Mesothelial cell of epicardium (in vitro differentiated cells): ENCODE measurements at regions not wholly inside any gene's neighbourhood (a gene's known extent, or its start where the extent isn't known, plus 50 kb on each side); places are given as distances from the start of the nearest gene placed in this dataset.

ENCODE experiments used
- DNase-seq, 2 experiments: peaks; one replicate each; pipeline ENCODE4 v3.0.0; 2021; ENCODE audit warnings: low spot score in 2 of 2; ENCODE audit not compliant: unreplicated experiment in 2 of 2
- H3K27ac Mint-ChIP-seq: 2 replicates; pipeline ENCODE4 v1.8.0; 2021; ENCODE audit warnings: mixed read lengths
- H3K27me3 Mint-ChIP-seq: 2 replicates; pipeline ENCODE4 v1.8.0; 2021; ENCODE audit warnings: low read depth, mixed read lengths
- H3K36me3 Mint-ChIP-seq: 2 replicates; pipeline ENCODE4 v1.8.0; 2021; ENCODE audit warnings: mixed read lengths
- H3K4me1 Mint-ChIP-seq: 2 replicates; pipeline ENCODE4 v1.8.0; 2021; ENCODE audit warnings: mixed read lengths
- H3K4me3 Mint-ChIP-seq: 2 replicates; pipeline ENCODE4 v1.8.0; 2021; ENCODE audit warnings: mild to moderate bottlenecking, moderate library complexity, mixed read lengths
- H3K9me3 Mint-ChIP-seq: 2 replicates; pipeline ENCODE4 v1.8.0; 2021; ENCODE audit warnings: mixed read lengths
- CTCF ChIP-seq: fragments of 200-600 bp; sonication (generic); IDR thresholded peaks from one replicate; pipeline ENCODE4 v1.5.0; 2021; ENCODE audit warnings: antibody characterized with exemption; ENCODE audit not compliant: unreplicated experiment

- peaks cover 27% of the 10 kb centered on the region for H3K27me3 Mint-ChIP-seq
- DNase-seq: no peak
- TF ChIP-seq CTCF: no peak
- H3K4me1 Mint-ChIP-seq: no peaks in the 10 kb centered on the region
- no peak overlapping the region for H3K4me3 Mint-ChIP-seq
- H3K9me3 Mint-ChIP-seq: no peaks in the 10 kb centered on the region
- H3K27ac Mint-ChIP-seq: no peak overlapping the region
- H3K36me3 Mint-ChIP-seq: no peaks in the 10 kb centered on the region
These were observed 72.7 kb upstream of the SNRK start for GRCh38 chr3:43213631-43214030.

GRCh38 chr3:43212914-43213611 lies 73.3 kb upstream of the SNRK start:
- DNase-seq: no peak
- no peak overlapping the region for H3K27ac Mint-ChIP-seq
- peaks cover 4% of the 10 kb centered on the region for H3K4me1 Mint-ChIP-seq
- no peak overlapping the region for H3K4me3 Mint-ChIP-seq
- peaks cover 27% of the 10 kb centered on the region for H3K27me3 Mint-ChIP-seq
- no peaks in the 10 kb centered on the region for H3K36me3 Mint-ChIP-seq
- TF ChIP-seq CTCF: no peak
- no peaks in the 10 kb centered on the region for H3K9me3 Mint-ChIP-seq

GRCh38 chr3:43211681-43212080 lies 74.7 kb upstream of the SNRK start:
- TF ChIP-seq CTCF: no peak
- no peaks in the 10 kb centered on the region for H3K36me3 Mint-ChIP-seq
- DNase-seq: no peak
- peaks cover 21% of the 10 kb centered on the region for H3K27me3 Mint-ChIP-seq
- H3K9me3 Mint-ChIP-seq: no peaks in the 10 kb centered on the region
- H3K27ac Mint-ChIP-seq: no peak overlapping the region
- no peak overlapping the region for H3K4me3 Mint-ChIP-seq
- H3K4me1 Mint-ChIP-seq: peaks cover 7% of the 10 kb centered on the region

- no peaks in the 10 kb centered on the region for H3K9me3 Mint-ChIP-seq
- H3K4me3 Mint-ChIP-seq: no peak overlapping the region
- no peak for DNase-seq
- peaks cover 23% of the 10 kb centered on the region for H3K27me3 Mint-ChIP-seq
- H3K4me1 Mint-ChIP-seq: peaks cover 7% of the 10 kb centered on the region
- TF ChIP-seq CTCF: no peak
- no peak overlapping the region for H3K27ac Mint-ChIP-seq
- no peaks in the 10 kb centered on the region for H3K36me3 Mint-ChIP-seq
These were observed 76.0 kb upstream of the SNRK start for GRCh38 chr3:43210049-43211027.

GRCh38 chr3:43207628-43208085 lies 78.7 kb upstream of the SNRK start:
- Mint-ChIP-seq H3K4me3 (no peak overlapping the region), H3K27ac (no peak overlapping the region), H3K9me3 (no peaks in the 10 kb centered on the region)

More at GRCh38 chr3:43207628-43208085, 78.7 kb upstream of the SNRK start:
- TF ChIP-seq CTCF: no peak
- Mint-ChIP-seq H3K36me3 (no peaks in the 10 kb centered on the region), H3K27me3 (peaks cover 12% of the 10 kb centered on the region), H3K4me1 (peaks cover 10% of the 10 kb centered on the region)
- no peak for DNase-seq
